Colonic mucosa (tissue), 4 donors: ENCODE measurements at regions not wholly inside any gene's neighbourhood (a gene's known extent, or its start where the extent isn't known, plus 50 kb on each side); places are given as distances from the start of the nearest gene placed in this dataset.

Experiments used
- DNase-seq: peaks from one replicate; pipeline ENCODE4 v3.0.0-alpha.2; 2020
- H3K27ac ChIP-seq: fragments of 200-600 bp; one replicate; pipeline ENCODE4 v1.8.0; 2021
- H3K27me3 ChIP-seq: fragments of 200-600 bp; one replicate; pipeline ENCODE4 v1.8.0; 2021
- H3K36me3 ChIP-seq: fragments of 200-600 bp; one replicate; pipeline ENCODE4 v1.8.0; 2021
- H3K4me1 ChIP-seq: fragments of 200-600 bp; one replicate; pipeline ENCODE4 v1.8.0; 2021; ENCODE audit warnings: mild to moderate bottlenecking
- H3K4me3 ChIP-seq: fragments of 200-600 bp; one replicate; pipeline ENCODE4 v1.8.0; 2021
- H3K9ac ChIP-seq, 2 donors: one replicate each; pipeline ENCODE4 v1.7.0; 2013; ENCODE audit warnings: control low read depth in 2 of 2, low read depth in 2 of 2, low read length in 2 of 2
- H3K9me3 ChIP-seq: fragments of 200-600 bp; one replicate; pipeline ENCODE4 v1.8.0; 2021
- CTCF ChIP-seq: fragments of 200-600 bp; IDR thresholded peaks from one replicate; pipeline ENCODE4 v1.8.0; 2022; ENCODE audit warnings: antibody characterized with exemption, mild to moderate bottlenecking
- intact Hi-C: fragments of 100-400 bp; cut with DNase I; formaldehyde crosslinking; loops from one replicate; pipeline ENCODE4 v1.14.1; 2022
- donor health status: healthy.
- donor health status: DM: no; HTN: no; CAD: no.
- donor health status: DM: no; HTN: no; CAD: no.

GRCh38 chr5:28313953-28314352 is 1275.6 kb upstream of the CDH9 start:
- no peaks in the 10 kb centered on the region for H3K4me1 ChIP-seq
- no peak for TF ChIP-seq CTCF
- intact Hi-C loops = no loop called here
- H3K27me3 ChIP-seq = no peaks in the 10 kb centered on the region
- H3K9ac ChIP-seq = no peak overlapping the region
- no peak overlapping the region for H3K4me3 ChIP-seq
- H3K9me3 ChIP-seq = no peaks in the 10 kb centered on the region
- DNase-seq = no peak
- no peak overlapping the region for H3K27ac ChIP-seq
- no peaks in the 10 kb centered on the region for H3K36me3 ChIP-seq

GRCh38 chr5:28313321-28313951 is 1275.0 kb upstream of the CDH9 start:
- no peak overlapping the region for H3K4me3 ChIP-seq
- no peak overlapping the region for H3K27ac ChIP-seq
- no peaks in the 10 kb centered on the region for H3K9me3 ChIP-seq
- intact Hi-C loops = no loop called here
- DNase-seq = no peak
- no peak overlapping the region for H3K9ac ChIP-seq
- no peaks in the 10 kb centered on the region for H3K27me3 ChIP-seq
- H3K4me1 ChIP-seq = no peaks in the 10 kb centered on the region
- no peak for TF ChIP-seq CTCF
- no peaks in the 10 kb centered on the region for H3K36me3 ChIP-seq

- H3K36me3 ChIP-seq = no peaks in the 10 kb centered on the region
- intact Hi-C loops = no loop called here
- H3K9ac ChIP-seq = no peak overlapping the region
- H3K4me1 ChIP-seq = no peaks in the 10 kb centered on the region
- no peaks in the 10 kb centered on the region for H3K9me3 ChIP-seq
- no peak overlapping the region for H3K4me3 ChIP-seq
- DNase-seq = no peak
- H3K27me3 ChIP-seq = no peaks in the 10 kb centered on the region
- TF ChIP-seq CTCF = no peak
- H3K27ac ChIP-seq = no peak overlapping the region
These were observed 1272.3 kb upstream of the CDH9 start for GRCh38 chr5:28310696-28311095.

- intact Hi-C loops = no loop called here
- peaks cover 4% of the 10 kb centered on the region for H3K9me3 ChIP-seq
- no peaks in the 10 kb centered on the region for H3K36me3 ChIP-seq
- no peaks in the 10 kb centered on the region for H3K27me3 ChIP-seq
- DNase-seq = no peak
- H3K4me1 ChIP-seq = no peaks in the 10 kb centered on the region
- no peak overlapping the region for H3K4me3 ChIP-seq
- no peak for TF ChIP-seq CTCF
- no peak overlapping the region for H3K9ac ChIP-seq
- H3K27ac ChIP-seq = no peak overlapping the region
These were observed 1267.5 kb upstream of the CDH9 start for GRCh38 chr5:28305891-28306290.

GRCh38 chr5:28301712-28302111 is 1263.3 kb upstream of the CDH9 start:
- no peaks in the 10 kb centered on the region for H3K4me1 ChIP-seq
- no peak overlapping the region for H3K27ac ChIP-seq
- no peak overlapping the region for H3K4me3 ChIP-seq
- H3K9ac ChIP-seq = no peak overlapping the region
- intact Hi-C loops = no loop called here
- no peak for TF ChIP-seq CTCF
- H3K27me3 ChIP-seq = no peaks in the 10 kb centered on the region
- no peak for DNase-seq
- no peaks in the 10 kb centered on the region for H3K36me3 ChIP-seq
- H3K9me3 ChIP-seq = peaks cover 4% of the 10 kb centered on the region
